ENCODE measurements at regions not wholly inside any gene's neighbourhood (a gene's known extent, or its start where the extent isn't known, plus 50 kb on each side); places are given as distances from the start of the nearest gene placed in this dataset.

- TF ChIP-seq PLSCR1 (CRISPR knock-in tag; IDR thresholded peaks at IDR 0.05; ENCODE audit: borderline replicate concordance) (no peak), ZSCAN25 (CRISPR knock-in tag; IDR thresholded peaks at IDR 0.05) (no peak)
Measured at GRCh38 chr4:67256388-67257043, 288.8 kb downstream of the CENPC start (continued).

GRCh38 chr4:67250131-67250896 is 295.0 kb downstream of the CENPC start:
- Histone ChIP-seq H3K36me3 (replicated peaks in 1 of 2; ENCODE audit: control insufficient read depth in 1 of 2, insufficient read depth in 2 of 2, low read length in 2 of 2) (no peaks in the 10 kb centered on the region), H2AFZ (ENCODE audit: low read length) (no peak overlapping the region), H3K79me2 (ENCODE audit: insufficient read depth, low read length) (no peaks in the 10 kb centered on the region), H3K9me3 (ENCODE audit: low read length) (no peaks in the 10 kb centered on the region), H3K4me3 (replicated peaks in 1 of 3; ENCODE audit: insufficient read depth in 1 of 3, low read depth in 2 of 3, low read length in 3 of 3) (no peak overlapping the region), H3K9ac (ENCODE audit: insufficient read depth, low read depth, low read length) (no peak overlapping the region), H4K20me1 (ENCODE audit: insufficient read depth, low read length) (no peaks in the 10 kb centered on the region), H3K27me3 (ENCODE audit: control insufficient read depth in 1 of 2, insufficient read depth in 2 of 2, low read length in 2 of 2) (no peaks in the 10 kb centered on the region), H3K27ac (ENCODE audit: extremely low read length, insufficient read depth, low read length) (no peak overlapping the region), H3K4me2 (ENCODE audit: low read depth, low read length) (no peak overlapping the region), H3K4me1 (ENCODE audit: insufficient read depth, low read length) (no peaks in the 10 kb centered on the region)
- no peak for ATAC-seq
- WGBS (ENCODE audit: low lambda C conversion rate): 2% methylated on average over 4 of the region's 4 CpGs
- TF ChIP-seq WIZ (CRISPR knock-in tag; IDR thresholded peaks at IDR 0.05): no peak
- no peak for TF ChIP-seq NR3C1 (CRISPR knock-in tag; IDR thresholded peaks at IDR 0.05)
- TF ChIP-seq POLR2A (IDR thresholded peaks at IDR 0.05; ENCODE audit: insufficient read depth in 1 of 2, low read depth in 2 of 2, low read length in 2 of 2): no peak
- TF ChIP-seq MIER3 (CRISPR knock-in tag; IDR thresholded peaks at IDR 0.05; ENCODE audit: borderline replicate concordance): no peak
- no peak for TF ChIP-seq ZNF230 (CRISPR knock-in tag; IDR thresholded peaks at IDR 0.05)
- TF ChIP-seq ZNF468 (CRISPR knock-in tag; IDR thresholded peaks at IDR 0.05): no peak
- TF ChIP-seq CBFB (CRISPR knock-in tag; IDR thresholded peaks at IDR 0.05): no peak
- no peak for TF ChIP-seq MATR3 (CRISPR knock-in tag; IDR thresholded peaks at IDR 0.05)
- BruUV-seq (replicated peaks): no TSS peak
- in situ Hi-C loops (cut with HindIII; ENCODE audit: extremely low pct_ligation_motif_present, low pct_unique_long_range_greater_than_20kb) (no loop called here), intact Hi-C loops (cut with micrococcal nuclease; ENCODE audit: unreplicated experiment) (no loop called here)
- POLR2A ChIA-PET: no interaction called here
- FAIRE-seq: no peak
- CTCF ChIA-PET (ENCODE audit: low intra/inter-chr PET ratio, low total read pairs): no interaction called here
- DNase-seq (ENCODE audit: low spot score): no peak

Measured in HepG2 (cell line).